ENCODE measurements at regions not wholly inside any gene's neighbourhood (a gene's known extent, or its start where the extent isn't known, plus 50 kb on each side); places are given as distances from the start of the nearest gene placed in this dataset.

DNA sequence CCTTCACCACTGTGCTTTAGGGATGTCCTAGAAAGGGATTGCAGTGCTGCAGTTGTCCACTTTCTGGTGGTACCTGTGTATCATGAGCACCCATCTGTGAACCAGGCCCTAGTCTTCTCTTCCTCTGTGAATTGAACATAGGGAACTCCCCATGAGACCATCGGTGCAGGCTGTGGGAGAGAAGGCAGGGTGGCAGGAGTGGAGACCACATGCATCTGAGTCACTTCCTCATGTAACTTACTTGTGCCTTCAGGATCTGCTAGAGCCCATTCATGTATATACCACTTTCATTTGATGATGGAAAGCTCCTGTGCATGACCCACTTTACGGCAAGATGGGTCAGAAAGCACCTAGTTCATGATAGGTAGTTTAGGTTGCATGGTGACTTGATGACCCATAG is 478.1 kb upstream of the CDH9 start:
- H3K27me3 ChIP-seq (ENCODE audit: control insufficient read depth, insufficient read depth, low read length) = no peaks in the 10 kb centered on the region
- no peak overlapping the region for H3K4me3 ChIP-seq (ENCODE audit: low read depth, low read length)
- H3K9ac ChIP-seq (ENCODE audit: low read depth, low read length) = no peak overlapping the region
- H3K36me3 ChIP-seq (ENCODE audit: control insufficient read depth, insufficient read depth, low read length) = no peaks in the 10 kb centered on the region
- no peaks in the 10 kb centered on the region for H3K4me1 ChIP-seq (ENCODE audit: control insufficient read depth, insufficient read depth, low read length)
- H3K9me3 ChIP-seq (ENCODE audit: control insufficient read depth, insufficient read depth, low read length) = no peaks in the 10 kb centered on the region

DNA sequence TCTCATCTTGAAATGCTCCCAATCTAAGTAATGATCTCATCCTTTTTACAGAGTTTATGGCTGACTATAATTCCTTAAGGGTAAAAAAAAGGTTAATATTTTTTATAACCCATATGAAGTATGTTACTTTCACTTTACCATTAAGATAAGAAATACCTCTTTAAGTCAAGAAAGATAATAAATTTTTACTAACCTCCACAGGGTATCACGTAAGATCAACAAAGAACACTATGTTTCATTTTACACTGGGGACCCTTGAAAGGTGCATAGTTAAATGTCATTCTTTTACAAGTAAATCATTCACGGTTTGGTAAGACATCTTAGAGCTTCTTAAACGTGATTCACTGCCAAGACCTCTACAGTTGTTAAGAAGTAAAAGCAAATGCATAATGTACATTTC is 472.7 kb upstream of the CDH9 start:
- H3K36me3 ChIP-seq (ENCODE audit: control insufficient read depth, insufficient read depth, low read length) = no peaks in the 10 kb centered on the region
- no peaks in the 10 kb centered on the region for H3K4me1 ChIP-seq (ENCODE audit: control insufficient read depth, insufficient read depth, low read length)
- H3K9ac ChIP-seq (ENCODE audit: low read depth, low read length) = no peak overlapping the region
- H3K9me3 ChIP-seq (ENCODE audit: control insufficient read depth, insufficient read depth, low read length) = no peaks in the 10 kb centered on the region
- no peak overlapping the region for H3K4me3 ChIP-seq (ENCODE audit: low read depth, low read length)
- no peaks in the 10 kb centered on the region for H3K27me3 ChIP-seq (ENCODE audit: control insufficient read depth, insufficient read depth, low read length)

DNA sequence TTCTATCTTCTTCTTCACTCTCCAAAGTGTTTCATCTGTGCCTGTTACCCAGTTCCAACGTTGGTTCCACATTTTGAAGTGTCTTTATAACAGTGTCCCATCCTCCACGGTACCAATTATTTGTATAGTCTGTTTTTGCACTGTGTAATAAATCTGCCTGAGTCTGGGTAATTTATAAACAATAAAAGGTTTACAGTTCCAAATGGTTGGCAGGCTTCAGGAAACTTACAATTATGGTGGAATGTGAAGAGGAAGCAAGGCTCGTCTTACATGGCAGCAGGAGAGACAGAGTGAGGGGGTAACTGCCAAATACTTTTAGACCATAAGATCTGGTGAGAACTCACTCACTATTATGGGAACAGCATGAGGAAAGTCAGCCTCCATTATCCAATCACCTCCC is 465.4 kb upstream of the CDH9 start:
- Histone ChIP-seq H3K9ac (ENCODE audit: low read depth, low read length) (no peak overlapping the region), H3K9me3 (ENCODE audit: control insufficient read depth, insufficient read depth, low read length) (no peaks in the 10 kb centered on the region), H3K36me3 (ENCODE audit: control insufficient read depth, insufficient read depth, low read length) (no peaks in the 10 kb centered on the region), H3K27me3 (ENCODE audit: control insufficient read depth, insufficient read depth, low read length) (no peaks in the 10 kb centered on the region), H3K4me3 (ENCODE audit: low read depth, low read length) (no peak overlapping the region), H3K4me1 (ENCODE audit: control insufficient read depth, insufficient read depth, low read length) (no peaks in the 10 kb centered on the region)

DNA sequence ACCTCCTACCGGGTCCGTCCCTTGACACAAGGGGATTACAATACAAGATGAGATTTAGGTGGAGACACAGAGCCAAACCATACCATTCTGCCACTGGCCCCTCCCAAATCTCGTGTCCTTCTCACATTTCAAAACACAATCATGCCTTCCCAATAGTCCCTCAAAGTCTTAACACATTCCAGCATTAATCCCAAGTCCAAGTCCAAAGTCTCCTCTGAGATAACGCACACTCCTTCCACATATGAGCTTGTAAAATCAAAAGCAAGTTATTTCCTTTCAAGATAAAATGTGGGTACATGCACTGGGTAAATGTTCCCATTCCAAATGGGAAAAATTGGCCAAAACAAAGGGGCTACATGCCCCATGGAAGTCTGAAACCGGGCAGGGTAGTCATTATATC is 463.9 kb upstream of the CDH9 start:
- Histone ChIP-seq H3K4me3 (ENCODE audit: low read depth, low read length) (no peak overlapping the region), H3K9me3 (ENCODE audit: control insufficient read depth, insufficient read depth, low read length) (no peaks in the 10 kb centered on the region), H3K36me3 (ENCODE audit: control insufficient read depth, insufficient read depth, low read length) (no peaks in the 10 kb centered on the region)

DNA sequence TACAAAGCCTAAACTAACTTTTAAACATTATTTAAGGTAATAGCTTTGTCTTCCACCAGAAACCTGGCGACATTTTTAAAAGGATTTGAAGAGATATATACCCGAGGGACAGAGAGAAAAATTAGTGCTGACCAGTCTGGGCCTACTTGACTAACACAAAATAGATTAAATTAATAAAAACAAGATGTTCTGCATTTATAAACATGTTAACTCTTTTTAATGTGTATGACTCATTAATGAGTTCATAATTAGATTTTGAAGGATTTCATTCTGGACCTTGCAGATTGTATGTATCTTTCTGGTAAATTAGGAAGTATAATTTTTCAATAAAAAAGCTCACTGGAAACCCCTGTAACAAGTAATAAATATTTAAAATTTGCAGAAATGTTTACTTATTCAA is 459.1 kb upstream of the CDH9 start:
- H3K36me3 ChIP-seq (ENCODE audit: control insufficient read depth, insufficient read depth, low read length) = no peaks in the 10 kb centered on the region
- H3K4me1 ChIP-seq (ENCODE audit: control insufficient read depth, insufficient read depth, low read length) = no peaks in the 10 kb centered on the region
- no peaks in the 10 kb centered on the region for H3K27me3 ChIP-seq (ENCODE audit: control insufficient read depth, insufficient read depth, low read length)
- H3K9ac ChIP-seq (ENCODE audit: low read depth, low read length) = no peak overlapping the region
- H3K9me3 ChIP-seq (ENCODE audit: control insufficient read depth, insufficient read depth, low read length) = no peaks in the 10 kb centered on the region
- H3K4me3 ChIP-seq (ENCODE audit: low read depth, low read length) = no peak overlapping the region

More for the DNA sequence above, 463.9 kb upstream of the CDH9 start:
- no peaks in the 10 kb centered on the region for H3K4me1 ChIP-seq (ENCODE audit: control insufficient read depth, insufficient read depth, low read length)
- H3K27me3 ChIP-seq (ENCODE audit: control insufficient read depth, insufficient read depth, low read length) = no peaks in the 10 kb centered on the region
- H3K9ac ChIP-seq (ENCODE audit: low read depth, low read length) = no peak overlapping the region

DNA sequence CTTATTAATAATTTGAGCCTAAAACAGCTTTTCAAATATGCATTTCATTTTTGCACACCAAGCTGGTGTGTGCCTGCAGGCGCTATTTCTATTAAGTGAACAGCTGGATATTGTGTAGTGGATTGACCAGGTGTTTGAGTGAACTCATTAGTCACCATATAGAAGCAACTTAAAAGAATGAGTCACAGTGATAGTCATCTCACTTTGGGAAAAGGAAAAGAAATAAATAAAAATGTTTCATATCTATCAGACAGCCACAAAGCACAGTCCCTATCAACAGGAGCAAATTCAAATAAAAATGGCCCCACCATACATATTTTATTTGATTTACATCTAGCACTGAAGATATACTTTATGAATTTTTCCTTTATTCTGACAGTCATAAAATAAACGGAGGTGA is 456.5 kb upstream of the CDH9 start:
- Histone ChIP-seq H3K9ac (ENCODE audit: low read depth, low read length) (no peak overlapping the region), H3K36me3 (ENCODE audit: control insufficient read depth, insufficient read depth, low read length) (no peaks in the 10 kb centered on the region), H3K4me1 (ENCODE audit: control insufficient read depth, insufficient read depth, low read length) (no peaks in the 10 kb centered on the region), H3K9me3 (ENCODE audit: control insufficient read depth, insufficient read depth, low read length) (no peaks in the 10 kb centered on the region), H3K27me3 (ENCODE audit: control insufficient read depth, insufficient read depth, low read length) (no peaks in the 10 kb centered on the region), H3K4me3 (ENCODE audit: low read depth, low read length) (no peak overlapping the region)

DNA sequence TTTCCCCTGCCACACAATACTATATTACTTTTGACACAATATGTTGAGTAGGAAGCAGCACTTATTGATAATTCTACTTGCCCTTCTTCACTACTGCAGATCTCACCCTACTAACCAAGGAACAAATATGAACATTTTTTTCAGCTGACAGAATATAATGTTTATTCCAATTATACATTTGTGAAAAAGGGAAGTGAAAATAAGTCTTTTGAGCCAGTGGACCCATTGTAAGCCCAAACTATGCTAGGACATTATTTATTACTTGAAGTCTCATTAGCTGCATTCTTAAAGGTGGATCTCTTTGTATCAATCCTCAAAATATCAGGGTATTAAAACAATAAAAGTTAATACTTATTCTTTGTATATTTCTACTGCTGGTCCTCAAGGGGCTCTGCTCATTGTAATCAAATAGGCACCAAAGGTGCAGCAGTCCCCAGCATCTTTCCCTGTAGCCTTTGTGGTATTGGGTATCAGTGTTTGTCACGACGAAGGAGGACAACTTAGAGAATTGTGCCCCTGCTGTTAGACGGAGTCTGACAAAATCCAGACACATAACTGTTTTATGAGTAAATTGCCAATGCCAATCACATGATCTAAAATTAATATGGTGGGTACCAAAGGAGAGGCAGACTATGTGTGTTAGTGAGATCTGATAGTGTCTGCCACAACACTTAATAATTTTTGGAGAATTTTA is 453.5 kb upstream of the CDH9 start:
- Histone ChIP-seq H3K4me1 (ENCODE audit: control insufficient read depth, insufficient read depth, low read length) (no peaks in the 10 kb centered on the region), H3K9ac (ENCODE audit: low read depth, low read length) (no peak overlapping the region), H3K36me3 (ENCODE audit: control insufficient read depth, insufficient read depth, low read length) (no peaks in the 10 kb centered on the region), H3K4me3 (ENCODE audit: low read depth, low read length) (no peak overlapping the region), H3K27me3 (ENCODE audit: control insufficient read depth, insufficient read depth, low read length) (no peaks in the 10 kb centered on the region), H3K9me3 (ENCODE audit: control insufficient read depth, insufficient read depth, low read length) (no peaks in the 10 kb centered on the region)

DNA sequence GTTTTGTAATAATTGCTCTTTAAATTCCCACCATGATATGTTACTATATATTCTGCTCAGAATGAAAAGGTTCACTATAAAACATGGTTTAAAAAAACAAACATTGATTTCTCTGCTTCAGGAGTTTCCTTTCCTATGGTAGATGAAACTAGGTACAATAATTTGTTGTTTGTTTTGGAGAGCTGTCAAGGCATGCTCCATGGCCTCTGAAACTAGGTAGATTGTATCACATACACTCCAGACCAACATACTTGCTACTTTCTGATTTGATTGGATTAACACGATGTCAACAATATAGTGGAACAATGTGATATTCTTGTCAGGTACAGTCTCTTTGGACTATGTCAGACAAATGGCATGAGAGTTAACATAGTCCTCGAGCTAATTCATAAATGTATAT is 452.7 kb upstream of the CDH9 start:
- no peak overlapping the region for H3K9ac ChIP-seq (ENCODE audit: low read depth, low read length)
- H3K4me3 ChIP-seq (ENCODE audit: low read depth, low read length) = no peak overlapping the region
- no peaks in the 10 kb centered on the region for H3K36me3 ChIP-seq (ENCODE audit: control insufficient read depth, insufficient read depth, low read length)
- H3K9me3 ChIP-seq (ENCODE audit: control insufficient read depth, insufficient read depth, low read length) = no peaks in the 10 kb centered on the region
- no peaks in the 10 kb centered on the region for H3K27me3 ChIP-seq (ENCODE audit: control insufficient read depth, insufficient read depth, low read length)
- no peaks in the 10 kb centered on the region for H3K4me1 ChIP-seq (ENCODE audit: control insufficient read depth, insufficient read depth, low read length)

DNA sequence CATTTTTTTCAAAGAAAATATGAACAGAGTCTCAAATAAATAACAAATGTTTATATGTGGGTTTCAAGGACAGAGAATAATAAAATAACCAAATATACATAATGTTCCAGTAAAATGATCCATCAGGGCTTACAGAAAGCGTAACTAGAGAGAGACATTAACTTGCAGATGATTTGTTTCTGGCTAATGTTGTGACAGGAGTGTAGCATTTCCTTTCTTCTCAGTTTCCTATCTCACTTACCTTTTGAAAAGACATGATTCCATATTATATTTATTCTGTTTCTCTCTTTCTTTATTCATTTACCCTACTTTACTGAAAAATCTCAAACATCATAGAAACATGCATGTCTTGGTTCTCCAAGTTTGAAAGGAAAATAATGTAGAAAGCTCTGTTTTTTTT is 451.3 kb upstream of the CDH9 start:
- H3K27me3 ChIP-seq (ENCODE audit: control insufficient read depth, insufficient read depth, low read length) = no peaks in the 10 kb centered on the region
- H3K9me3 ChIP-seq (ENCODE audit: control insufficient read depth, insufficient read depth, low read length) = no peaks in the 10 kb centered on the region
- no peak overlapping the region for H3K4me3 ChIP-seq (ENCODE audit: low read depth, low read length)
- no peaks in the 10 kb centered on the region for H3K36me3 ChIP-seq (ENCODE audit: control insufficient read depth, insufficient read depth, low read length)
- H3K4me1 ChIP-seq (ENCODE audit: control insufficient read depth, insufficient read depth, low read length) = no peaks in the 10 kb centered on the region
- no peak overlapping the region for H3K9ac ChIP-seq (ENCODE audit: low read depth, low read length)

DNA sequence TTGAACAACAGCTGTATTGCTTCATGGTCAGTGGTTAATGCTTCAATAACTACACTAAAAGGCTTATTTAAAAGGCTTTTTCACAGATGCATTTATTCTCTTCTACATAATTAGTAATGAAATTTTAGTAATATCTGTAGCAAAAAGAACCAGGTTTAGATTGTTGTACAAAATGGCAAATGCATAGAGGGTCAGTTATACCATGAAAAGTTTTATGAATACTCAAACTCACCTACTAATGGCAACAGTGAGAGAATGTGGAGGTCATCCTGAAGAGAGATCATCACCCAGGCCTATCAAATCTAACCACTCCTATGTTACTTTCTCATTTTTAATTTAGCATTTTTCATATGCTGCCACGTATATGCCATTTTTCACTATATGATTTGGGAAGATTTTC is 444.3 kb upstream of the CDH9 start:
- no peaks in the 10 kb centered on the region for H3K9me3 ChIP-seq (ENCODE audit: control insufficient read depth, insufficient read depth, low read length)
- peaks cover under 1% of the 10 kb centered on the region for H3K36me3 ChIP-seq (ENCODE audit: control insufficient read depth, insufficient read depth, low read length)
- H3K27me3 ChIP-seq (ENCODE audit: control insufficient read depth, insufficient read depth, low read length) = no peaks in the 10 kb centered on the region
- H3K4me1 ChIP-seq (ENCODE audit: control insufficient read depth, insufficient read depth, low read length) = no peaks in the 10 kb centered on the region
- no peak overlapping the region for H3K9ac ChIP-seq (ENCODE audit: low read depth, low read length)
- H3K4me3 ChIP-seq (ENCODE audit: low read depth, low read length) = no peak overlapping the region

DNA sequence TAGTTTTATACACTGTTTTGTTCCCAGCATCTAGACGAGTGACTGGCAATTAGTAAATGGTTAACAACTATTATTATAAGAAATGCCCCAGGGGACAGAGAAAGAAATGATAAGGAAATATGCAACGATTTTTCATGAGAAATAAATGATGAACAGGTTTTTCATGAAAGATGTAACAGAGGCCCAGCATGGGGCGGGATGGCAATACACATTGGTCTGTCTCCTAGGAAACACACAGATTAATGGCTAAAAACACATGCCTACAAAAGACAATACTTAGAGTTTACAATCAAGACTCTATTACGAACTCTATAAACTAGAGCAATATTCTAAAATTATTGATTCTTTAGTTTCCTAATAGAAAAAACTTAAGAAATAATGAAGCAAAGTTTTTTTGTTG is 441.5 kb upstream of the CDH9 start:
- H3K36me3 ChIP-seq (ENCODE audit: control insufficient read depth, insufficient read depth, low read length) = peaks cover 25% of the 10 kb centered on the region
- no peak overlapping the region for H3K4me3 ChIP-seq (ENCODE audit: low read depth, low read length)
- peaks cover 3% of the 10 kb centered on the region for H3K9me3 ChIP-seq (ENCODE audit: control insufficient read depth, insufficient read depth, low read length)
- H3K27me3 ChIP-seq (ENCODE audit: control insufficient read depth, insufficient read depth, low read length) = no peaks in the 10 kb centered on the region
- H3K4me1 ChIP-seq (ENCODE audit: control insufficient read depth, insufficient read depth, low read length) = no peaks in the 10 kb centered on the region
- H3K9ac ChIP-seq (ENCODE audit: low read depth, low read length) = no peak overlapping the region

DNA sequence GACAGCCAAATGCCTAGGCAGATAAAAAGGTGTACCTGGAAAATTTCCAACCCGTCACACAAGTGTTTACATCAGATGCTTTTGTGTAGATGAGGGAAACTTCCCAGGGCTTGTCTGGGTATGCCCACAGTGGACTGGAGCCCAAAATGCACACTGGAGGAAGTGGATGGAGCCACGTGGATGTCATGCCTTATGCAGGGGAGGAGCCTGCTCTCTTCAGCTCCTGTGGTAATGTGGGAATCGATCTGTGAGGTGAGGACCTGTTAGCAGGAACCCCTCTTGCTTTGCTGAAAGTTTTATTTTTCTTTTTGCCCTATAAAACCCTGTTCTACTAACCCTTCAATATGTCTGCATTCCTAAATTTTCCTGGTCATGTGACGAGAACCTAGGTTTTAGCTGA is 439.2 kb upstream of the CDH9 start:
- H3K4me3 ChIP-seq (ENCODE audit: low read depth, low read length) = no peak overlapping the region
- H3K9me3 ChIP-seq (ENCODE audit: control insufficient read depth, insufficient read depth, low read length) = peaks cover 3% of the 10 kb centered on the region
- H3K27me3 ChIP-seq (ENCODE audit: control insufficient read depth, insufficient read depth, low read length) = no peaks in the 10 kb centered on the region
- no peak overlapping the region for H3K9ac ChIP-seq (ENCODE audit: low read depth, low read length)
- H3K36me3 ChIP-seq (ENCODE audit: control insufficient read depth, insufficient read depth, low read length) = peaks cover 25% of the 10 kb centered on the region
- H3K4me1 ChIP-seq (ENCODE audit: control insufficient read depth, insufficient read depth, low read length) = no peaks in the 10 kb centered on the region
